ENCODE measurements at regions not wholly inside any gene's neighbourhood (a gene's known extent, or its start where the extent isn't known, plus 50 kb on each side); places are given as distances from the start of the nearest gene placed in this dataset.

DNA sequence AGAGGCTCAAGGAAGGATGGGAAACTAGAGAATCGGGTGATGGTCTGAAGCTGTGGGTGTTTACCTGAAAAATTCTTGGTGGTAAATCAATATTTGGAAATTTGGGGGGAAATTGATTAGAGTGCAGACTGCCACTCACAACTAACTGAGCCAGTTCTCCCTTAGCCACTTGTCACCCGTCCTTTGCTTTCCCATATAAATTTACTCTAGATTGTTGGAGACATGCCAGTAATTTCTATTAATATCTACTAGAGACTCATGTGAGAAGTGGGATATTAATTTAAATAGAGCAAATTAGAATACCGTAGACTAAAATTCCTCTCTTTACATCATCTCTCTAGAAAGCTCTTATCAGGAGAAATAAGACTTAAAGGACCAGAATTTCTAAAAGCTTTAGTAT is 471.3 kb upstream of the DAB2 start:
- DNase-seq (ENCODE audit: low read depth, low spot score) = no peak
- Histone ChIP-seq H3K27me3 (ENCODE audit: control insufficient read depth, insufficient read depth, low read length) (no peaks in the 10 kb centered on the region), H3K4me3 (ENCODE audit: low read depth, low read length) (no peak overlapping the region), H3K9me3 (ENCODE audit: control insufficient read depth, insufficient read depth, low read length) (no peaks in the 10 kb centered on the region), H3K27ac (ENCODE audit: low read depth, low read length) (no peak overlapping the region)
- TF ChIP-seq, protein P1, sequence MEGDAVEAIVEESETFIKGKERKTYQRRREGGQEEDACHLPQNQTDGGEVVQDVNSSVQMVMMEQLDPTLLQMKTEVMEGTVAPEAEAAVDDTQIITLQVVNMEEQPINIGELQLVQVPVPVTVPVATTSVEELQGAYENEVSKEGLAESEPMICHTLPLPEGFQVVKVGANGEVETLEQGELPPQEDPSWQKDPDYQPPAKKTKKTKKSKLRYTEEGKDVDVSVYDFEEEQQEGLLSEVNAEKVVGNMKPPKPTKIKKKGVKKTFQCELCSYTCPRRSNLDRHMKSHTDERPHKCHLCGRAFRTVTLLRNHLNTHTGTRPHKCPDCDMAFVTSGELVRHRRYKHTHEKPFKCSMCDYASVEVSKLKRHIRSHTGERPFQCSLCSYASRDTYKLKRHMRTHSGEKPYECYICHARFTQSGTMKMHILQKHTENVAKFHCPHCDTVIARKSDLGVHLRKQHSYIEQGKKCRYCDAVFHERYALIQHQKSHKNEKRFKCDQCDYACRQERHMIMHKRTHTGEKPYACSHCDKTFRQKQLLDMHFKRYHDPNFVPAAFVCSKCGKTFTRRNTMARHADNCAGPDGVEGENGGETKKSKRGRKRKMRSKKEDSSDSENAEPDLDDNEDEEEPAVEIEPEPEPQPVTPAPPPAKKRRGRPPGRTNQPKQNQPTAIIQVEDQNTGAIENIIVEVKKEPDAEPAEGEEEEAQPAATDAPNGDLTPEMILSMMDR (IDR thresholded peaks at IDR 0.05; ENCODE audit: low read depth, low read length) = no peak
- ChIA-PET CTCF (no interaction called here), POLR2A (no interaction called here)

- no peak overlapping the region for H3K4me3 ChIP-seq (ENCODE audit: low read depth, low read length)
- DNase-seq (ENCODE audit: low read depth, low spot score) = no peak
- POLR2A ChIA-PET = no interaction called here
- H3K9me3 ChIP-seq (ENCODE audit: control insufficient read depth, insufficient read depth, low read length) = no peaks in the 10 kb centered on the region
- TF ChIP-seq, protein P1 (IDR thresholded peaks at IDR 0.05; ENCODE audit: low read depth, low read length) = no peak
- H3K27me3 ChIP-seq (ENCODE audit: control insufficient read depth, insufficient read depth, low read length) = no peaks in the 10 kb centered on the region
- CTCF ChIA-PET = no interaction called here
- H3K27ac ChIP-seq (ENCODE audit: low read depth, low read length) = no peak overlapping the region
Measured at GRCh38 chr5:39892708-39893107, 467.9 kb upstream of the DAB2 start.

- no peaks in the 10 kb centered on the region for H3K9me3 ChIP-seq (ENCODE audit: control insufficient read depth, insufficient read depth, low read length)
- no peaks in the 10 kb centered on the region for H3K27me3 ChIP-seq (ENCODE audit: control insufficient read depth, insufficient read depth, low read length)
- TF ChIP-seq, protein P1 (IDR thresholded peaks at IDR 0.05; ENCODE audit: low read depth, low read length) = no peak
- ChIA-PET CTCF (no interaction called here), POLR2A (no interaction called here)
- no peak overlapping the region for H3K4me3 ChIP-seq (ENCODE audit: low read depth, low read length)
- H3K27ac ChIP-seq (ENCODE audit: low read depth, low read length) = no peak overlapping the region
- DNase-seq (ENCODE audit: low read depth, low spot score) = no peak
Measured at GRCh38 chr5:39891376-39891775, 466.6 kb upstream of the DAB2 start.

- Histone ChIP-seq H3K4me3 (ENCODE audit: low read depth, low read length) (no peak overlapping the region), H3K27me3 (ENCODE audit: control insufficient read depth, insufficient read depth, low read length) (no peaks in the 10 kb centered on the region), H3K27ac (ENCODE audit: low read depth, low read length) (no peak overlapping the region), H3K9me3 (ENCODE audit: control insufficient read depth, insufficient read depth, low read length) (no peaks in the 10 kb centered on the region)
- no peak for DNase-seq (ENCODE audit: low read depth, low spot score)
- ChIA-PET CTCF (no interaction called here), POLR2A (no interaction called here)
- TF ChIP-seq, protein P1 (IDR thresholded peaks at IDR 0.05; ENCODE audit: low read depth, low read length) = no peak
Measured at GRCh38 chr5:39880985-39881384, 456.2 kb upstream of the DAB2 start.

GRCh38 chr5:39877479-39877878 is 452.7 kb upstream of the DAB2 start:
- CTCF ChIA-PET = no interaction called here
- TF ChIP-seq, protein P1 (IDR thresholded peaks at IDR 0.05; ENCODE audit: low read depth, low read length) = no peak
- POLR2A ChIA-PET = no interaction called here
- no peak overlapping the region for H3K27ac ChIP-seq (ENCODE audit: low read depth, low read length)
- H3K4me3 ChIP-seq (ENCODE audit: low read depth, low read length) = no peak overlapping the region
- no peaks in the 10 kb centered on the region for H3K27me3 ChIP-seq (ENCODE audit: control insufficient read depth, insufficient read depth, low read length)
- no peak for DNase-seq (ENCODE audit: low read depth, low spot score)
- H3K9me3 ChIP-seq (ENCODE audit: control insufficient read depth, insufficient read depth, low read length) = no peaks in the 10 kb centered on the region

All from AG04450 (cell line).